Activated gamma-delta T cell treated with Interleukin-2 at 50 U/mL for 16 hours (primary cell): ENCODE measurements at regions not wholly inside any gene's neighbourhood (a gene's known extent, or its start where the extent isn't known, plus 50 kb on each side); places are given as distances from the start of the nearest gene placed in this dataset.

Experiments
- DNase-seq: peaks from one replicate; pipeline ENCODE4 v3.0.0-alpha.2; 2020

GRCh38 chr15:60057554-60057953, 53.4 kb downstream of the FOXB1 start:
- DNase-seq = no peak

GRCh38 chr15:60059186-60059585, 55.1 kb downstream of the FOXB1 start:
- no peak for DNase-seq

- DNase-seq = no peak
Observed at GRCh38 chr15:60061758-60062157, 57.6 kb downstream of the FOXB1 start.

GRCh38 chr15:60062826-60063225, 58.7 kb downstream of the FOXB1 start:
- no peak for DNase-seq

GRCh38 chr15:60065951-60066350, 61.8 kb downstream of the FOXB1 start:
- DNase-seq = no peak

GRCh38 chr15:60070838-60071493, 66.9 kb downstream of the FOXB1 start:
- DNase-seq = no peak

GRCh38 chr15:60072826-60073465, 68.8 kb downstream of the FOXB1 start:
- DNase-seq = no peak

GRCh38 chr15:60073466-60073840, 69.3 kb downstream of the FOXB1 start:
- no peak for DNase-seq

- no peak for DNase-seq
Observed at GRCh38 chr15:60074181-60074885, 70.2 kb downstream of the FOXB1 start.

- DNase-seq = no peak
Observed at GRCh38 chr15:60076045-60076444, 71.9 kb downstream of the FOXB1 start.

GRCh38 chr15:60076582-60077276, 72.6 kb downstream of the FOXB1 start:
- no peak for DNase-seq

GRCh38 chr15:60077581-60078359, 73.7 kb downstream of the FOXB1 start:
- DNase-seq = no peak

- no peak for DNase-seq
Observed at GRCh38 chr15:60079210-60079609, 75.1 kb downstream of the FOXB1 start.

- no peak for DNase-seq
Observed at GRCh38 chr15:60081976-60082375, 77.9 kb downstream of the FOXB1 start.

- DNase-seq = no peak
Observed at GRCh38 chr15:60083318-60083717, 79.2 kb downstream of the FOXB1 start.

GRCh38 chr15:60086681-60087429, 82.7 kb downstream of the FOXB1 start:
- no peak for DNase-seq

- no peak for DNase-seq
Observed at GRCh38 chr15:60087561-60087960, 83.5 kb downstream of the FOXB1 start.

GRCh38 chr15:60090747-60091146, 86.6 kb downstream of the FOXB1 start:
- DNase-seq = no peak

GRCh38 chr15:60091157-60091556, 87.0 kb downstream of the FOXB1 start:
- DNase-seq = no peak

- no peak for DNase-seq
Observed at GRCh38 chr15:60091911-60092310, 87.8 kb downstream of the FOXB1 start.

GRCh38 chr15:60093273-60094067, 89.4 kb downstream of the FOXB1 start:
- DNase-seq = no peak
